Endothelial cell of umbilical vein (primary cell): ENCODE measurements at regions not wholly inside any gene's neighbourhood (a gene's known extent, or its start where the extent isn't known, plus 50 kb on each side); places are given as distances from the start of the nearest gene placed in this dataset.

Experiments
- BruUV-seq: library from RNA; stranded (reverse); fragments of 400-500 nt; replicated peaks from 2 replicates; lab custom pipeline; 2021; lab: Mats Ljungman, UMichigan
- CTCF ChIA-PET: fragments of 300-600, 350-600 bp; sonication (Branson Sonifier 250); formaldehyde crosslinking; loops from one replicate; lab custom pipeline; 2021; ENCODE audit warnings: antibody characterized with exemption, inconsistent platforms; lab: Charles Lee
- POLR2A ChIA-PET: fragments of 300-600, 350-600 bp; sonication (Branson Sonifier 250); formaldehyde crosslinking; loops from one replicate; lab custom pipeline; 2021; ENCODE audit warnings: antibody characterized with exemption, inconsistent platforms; lab: Charles Lee
- DNase-seq: peaks from one replicate; pipeline ENCODE4 v3.0.0-alpha.2; 2011; ENCODE audit warnings: low read depth, low spot score
- FAIRE-seq: peaks from 2 replicates; lab custom pipeline; 2011; peaks lifted over from hg19 to GRCh38; lab: Jason Lieb, UNC
- H2AFZ ChIP-seq: 2 replicates; pipeline ENCODE4 v1.6.0; 2012; ENCODE audit warnings: low read depth, low read length, control low read depth, inconsistent platforms
- H3K27ac ChIP-seq: 2 replicates; pipeline ENCODE4 v1.5.1; 2011; ENCODE audit warnings: low read depth, mild to moderate bottlenecking, control low read depth, low read length, moderate library complexity; ENCODE audit not compliant: insufficient read depth
- H3K27me3 ChIP-seq, 2 experiments: 2 replicates each; pipeline versions ENCODE4 v1.6.0 to v1.6.1; 2011; ENCODE audit warnings: low read length in 2 of 2, mixed read lengths in 1 of 2; ENCODE audit not compliant: control insufficient read depth in 2 of 2, insufficient read depth in 2 of 2
- H3K36me3 ChIP-seq, 2 experiments: 2 replicates in 1 of 2; 3 replicates in 1 of 2; pipeline ENCODE4 v1.5.1; 2011; ENCODE audit warnings: low read length in 2 of 2, mild to moderate bottlenecking in 1 of 2, moderate library complexity in 1 of 2; ENCODE audit not compliant: control insufficient read depth in 2 of 2, insufficient read depth in 2 of 2; ENCODE audit errors: extremely low read depth in 1 of 2
- H3K4me1 ChIP-seq: 3 replicates; pipeline ENCODE4 v1.5.1; 2011; ENCODE audit warnings: mild to moderate bottlenecking, low read length; ENCODE audit not compliant: control insufficient read depth, insufficient read depth; ENCODE audit errors: extremely low read depth
- H3K4me2 ChIP-seq: 2 replicates; pipeline ENCODE4 v1.6.1; 2011; ENCODE audit warnings: low read length, control low read depth, mixed read lengths; ENCODE audit not compliant: insufficient read depth
- H3K4me3 ChIP-seq, 3 experiments: fragments of 200-600 bp in 1 of 3; sonication (generic), shearing (Covaris generic) in 1 of 3; replicated peaks in 1 of 3; 2 replicates each; pipeline ENCODE4 v1.5.1; 2011 to 2016; ENCODE audit warnings: control low read depth in 3 of 3, low read length in 3 of 3, mild to moderate bottlenecking in 2 of 3, inconsistent platforms in 1 of 3, low read depth in 1 of 3, moderate library complexity in 1 of 3; ENCODE audit not compliant: insufficient read depth in 1 of 3
- H3K79me2 ChIP-seq: 2 replicates; pipeline ENCODE4 v1.6.0; 2012; ENCODE audit warnings: low read length, inconsistent platforms; ENCODE audit not compliant: control insufficient read depth, insufficient read depth
- H3K9ac ChIP-seq: replicated peaks from 2 replicates; pipeline ENCODE3; 2011; ENCODE audit warnings: low read length, control low read depth; ENCODE audit not compliant: insufficient read depth; ENCODE audit errors: extremely low read depth
- H3K9me1 ChIP-seq: replicated peaks from 3 replicates; pipeline ENCODE4 v1.6.0; 2011; ENCODE audit warnings: mild to moderate bottlenecking, low read length; ENCODE audit not compliant: control insufficient read depth, insufficient read depth; ENCODE audit errors: extremely low read depth
- H3K9me3 ChIP-seq: replicated peaks from 2 replicates; pipeline ENCODE4 v1.5.1; 2012; ENCODE audit warnings: low read length, inconsistent platforms; ENCODE audit not compliant: control insufficient read depth, insufficient read depth
- H4K20me1 ChIP-seq: replicated peaks from 2 replicates; pipeline ENCODE3; 2011; ENCODE audit warnings: mild to moderate bottlenecking, low read length; ENCODE audit not compliant: control insufficient read depth, insufficient read depth; ENCODE audit errors: extremely low read depth
- CTCF ChIP-seq, 2 donors: IDR thresholded peaks; 1 replicate in 1 of 2; 2 replicates in 1 of 2; pipeline ENCODE4 v1.5.1; 2011; ENCODE audit warnings: low read length in 2 of 2, mild to moderate bottlenecking in 2 of 2, moderate library complexity in 2 of 2, control low read depth in 1 of 2, inconsistent platforms in 1 of 2, low read depth in 1 of 2; ENCODE audit not compliant: insufficient read depth in 1 of 2; ENCODE audit errors: extremely low read depth in 1 of 2
- EZH2 ChIP-seq: IDR thresholded peaks from 2 replicates; pipeline ENCODE4 v1.6.1; 2012; ENCODE audit warnings: borderline replicate concordance, low read depth, mild to moderate bottlenecking, moderate library complexity, low read length, inconsistent platforms; ENCODE audit not compliant: severe bottlenecking
- FOS ChIP-seq: IDR thresholded peaks from 2 replicates; pipeline ENCODE4 v1.6.1; 2011; ENCODE audit warnings: mild to moderate bottlenecking, low read length, moderate library complexity, borderline replicate concordance; ENCODE audit not compliant: insufficient read depth
- GATA2 ChIP-seq: IDR thresholded peaks from 2 replicates; pipeline ENCODE4 v1.7.0; 2011; ENCODE audit warnings: low read depth, mild to moderate bottlenecking, moderate library complexity, mixed read lengths, low read length; ENCODE audit not compliant: insufficient read length, insufficient read depth
- JUN ChIP-seq: IDR thresholded peaks from 2 replicates; pipeline ENCODE4 v1.6.1; 2011; ENCODE audit warnings: borderline replicate concordance, low read depth; ENCODE audit not compliant: insufficient read length, insufficient read depth
- MYC ChIP-seq: IDR thresholded peaks from one replicate; pipeline ENCODE4 v1.6.1; 2011; ENCODE audit warnings: mild to moderate bottlenecking, low read depth, low read length
- POLR2A ChIP-seq: IDR thresholded peaks from 2 replicates; pipeline ENCODE4 v1.6.1; 2012; ENCODE audit warnings: low read depth, mild to moderate bottlenecking, control low read depth, low read length
- POLR2AphosphoS5 ChIP-seq: IDR thresholded peaks from 2 replicates; pipeline ENCODE4 v1.6.1; 2012; ENCODE audit warnings: low read depth, mild to moderate bottlenecking, control low read depth, low read length, moderate library complexity; ENCODE audit not compliant: insufficient read depth
- dilution Hi-C: fragments of 300-500 bp; cut with MboI; formaldehyde crosslinking; loops from one replicate; pipeline ENCODE4 v1.15.0; 2019; ENCODE audit warnings: low sequenced_read_pairs; ENCODE audit not compliant: extremely low pct_ligation_motif_present
- intact Hi-C: fragments of 100-400 bp; cut with micrococcal nuclease; formaldehyde crosslinking; loops from one replicate; pipeline ENCODE4 v1.10.0; 2022
- TF ChIP-seq, protein P1 (sequence below): IDR thresholded peaks from 2 replicates; pipeline ENCODE4 v1.6.1; 2011; ENCODE audit not compliant: insufficient read depth, insufficient read length

GRCh38 chr20:55394592-55394991 lies 610.7 kb downstream of the CBLN4 start:
- Histone ChIP-seq H4K20me1 (no peaks in the 10 kb centered on the region), H3K9me1 (no peaks in the 10 kb centered on the region), H3K9ac (no peak overlapping the region), H3K9me3 (peaks cover 11% of the 10 kb centered on the region), H3K27me3 (no peaks in the 10 kb centered on the region), H3K27ac (no peak overlapping the region), H3K79me2 (no peaks in the 10 kb centered on the region), H3K4me1 (no peaks in the 10 kb centered on the region), H2AFZ (no peak overlapping the region), H3K4me2 (no peak overlapping the region), H3K4me3 (no peak overlapping the region), H3K36me3 (no peaks in the 10 kb centered on the region)
- ChIA-PET CTCF (no interaction called here), POLR2A (no interaction called here)
- TF ChIP-seq CTCF (IDR thresholded peaks at IDR 0.05; ENCODE audit: extremely low read depth in 1 of 2, insufficient read depth in 1 of 2, low read depth in 1 of 2, low read length in 2 of 2), result no peak
- no peak for TF ChIP-seq EZH2
- TF ChIP-seq POLR2A, result no peak
- no peak for TF ChIP-seq FOS
- no peak for TF ChIP-seq JUN
- no peak for TF ChIP-seq POLR2AphosphoS5
- no peak for TF ChIP-seq GATA2
- TF ChIP-seq, protein P1, sequence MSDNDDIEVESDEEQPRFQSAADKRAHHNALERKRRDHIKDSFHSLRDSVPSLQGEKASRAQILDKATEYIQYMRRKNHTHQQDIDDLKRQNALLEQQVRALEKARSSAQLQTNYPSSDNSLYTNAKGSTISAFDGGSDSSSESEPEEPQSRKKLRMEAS, result no peak
- TF ChIP-seq MYC, result no peak
- BruUV-seq, result no TSS peak
- dilution Hi-C loops (no loop called here), intact Hi-C loops (no loop called here)
- FAIRE-seq (no peak), DNase-seq (no peak)
